ENCODE measurements at regions not wholly inside any gene's neighbourhood (a gene's known extent, or its start where the extent isn't known, plus 50 kb on each side); places are given as distances from the start of the nearest gene placed in this dataset.
"Not testable (repeated sequence)": the region's sequence is repeated elsewhere in the genome, so short reads cannot be mapped to it uniquely, and the experiment has no call there.

GRCh38 chr3:87792534-87793336 lies 266.1 kb downstream of the CGGBP1 start, which contains the start of gene HTR1F:
Gene HTR1F (plus strand): TSS chr3:87792706.
- no peak for DNase-seq

- DNase-seq = no peak
Observed at GRCh38 chr3:87792198-87792533, 266.6 kb downstream of the CGGBP1 start.

GRCh38 chr3:87791248-87792027 lies 267.4 kb downstream of the CGGBP1 start:
- no peak for DNase-seq

- DNase-seq = not testable (repeated sequence)
Observed at GRCh38 chr3:87789049-87789448, 269.8 kb downstream of the CGGBP1 start.

GRCh38 chr3:87788516-87788915 lies 270.3 kb downstream of the CGGBP1 start:
- DNase-seq = no peak

- DNase-seq = no peak
Observed at GRCh38 chr3:87780811-87781210, 278.0 kb downstream of the CGGBP1 start.

GRCh38 chr3:87778876-87779275 lies 279.9 kb downstream of the CGGBP1 start:
- no peak for DNase-seq

- peak; percentile 51 for DNase-seq
Observed at GRCh38 chr3:87771337-87772192, 287.2 kb downstream of the CGGBP1 start.

GRCh38 chr3:87766721-87767120 lies 292.1 kb downstream of the CGGBP1 start:
- no peak for DNase-seq

GRCh38 chr3:87765256-87765655 lies 293.5 kb downstream of the CGGBP1 start:
- no peak for DNase-seq

- no peak for DNase-seq
Observed at GRCh38 chr3:87761795-87762194, 297.0 kb downstream of the CGGBP1 start.

GRCh38 chr3:87761341-87761740 lies 297.5 kb downstream of the CGGBP1 start:
- no peak for DNase-seq

- no peak for DNase-seq
Observed at GRCh38 chr3:87756616-87757015, 302.2 kb downstream of the CGGBP1 start.

- no peak for DNase-seq
Observed at GRCh38 chr3:87755852-87756251, 303.0 kb downstream of the CGGBP1 start.

GRCh38 chr3:87742250-87742649 lies 316.6 kb downstream of the CGGBP1 start:
- no peak for DNase-seq

GRCh38 chr3:87740894-87741293 lies 317.9 kb downstream of the CGGBP1 start:
- DNase-seq = not testable (repeated sequence)

GRCh38 chr3:87737817-87738216 lies 321.0 kb downstream of the CGGBP1 start:
- not testable (repeated sequence) for DNase-seq

GRCh38 chr3:87733671-87734367 lies 325.0 kb downstream of the CGGBP1 start:
- DNase-seq = no peak

GRCh38 chr3:87732294-87732693 lies 326.5 kb downstream of the CGGBP1 start:
- DNase-seq = no peak

GRCh38 chr3:87727783-87728182 lies 331.0 kb downstream of the CGGBP1 start:
- no peak for DNase-seq

GRCh38 chr3:87719060-87719459 lies 339.7 kb downstream of the CGGBP1 start:
- no peak for DNase-seq

GRCh38 chr3:87710511-87710910 lies 348.3 kb downstream of the CGGBP1 start:
- DNase-seq = no peak

GRCh38 chr3:87710028-87710427 lies 348.8 kb downstream of the CGGBP1 start:
- DNase-seq = no peak

All from CD4-positive, alpha-beta T cell treated with Interleukin-21 for 1 hour (primary cell).